PC-9 (cell line): ENCODE measurements at regions not wholly inside any gene's neighbourhood (a gene's known extent, or its start where the extent isn't known, plus 50 kb on each side); places are given as distances from the start of the nearest gene placed in this dataset.
"Not testable (repeated sequence)": the region's sequence is repeated elsewhere in the genome, so short reads cannot be mapped to it uniquely, and the experiment has no call there.

Experiments
- CTCF ChIP-seq: fragments of 200-600 bp; sonication (generic); conservative IDR thresholded peaks from 2 replicates; pipeline ENCODE4 v1.6.1; 2017; ENCODE audit warnings: mixed run types, antibody characterized with exemption, mild to moderate bottlenecking, moderate library complexity
- EZH2 ChIP-seq: fragments of 200-600 bp; sonication (generic); IDR thresholded peaks from 2 replicates; pipeline ENCODE4 v1.8.0; 2017; ENCODE audit warnings: antibody characterized with exemption, low read depth

- TF ChIP-seq CTCF, EZH2: not testable (repeated sequence)
Measured at GRCh38 chr9:134532661-134533060, 108.9 kb upstream of the COL5A1 start.
